ENCODE measurements at regions not wholly inside any gene's neighbourhood (a gene's known extent, or its start where the extent isn't known, plus 50 kb on each side); places are given as distances from the start of the nearest gene placed in this dataset.

- ChIA-PET CTCF (ENCODE audit: partially characterized antibody) (interaction anchor here (0.9 to 1.4 kb wide), 2 partner anchors 47 to 65 kb away, joined by 3 read pairs; no protein-coding TSS in a partner anchor), POLR2A (ENCODE audit: partially characterized antibody) (interaction anchor here (1.1 kb wide), 1 partner anchor 206 kb away, joined by 3 read pairs; no protein-coding TSS in a partner anchor)
- Histone ChIP-seq H3K4me1 (replicated peaks in 1 of 4; ENCODE audit: control insufficient read depth in 3 of 4, insufficient read depth in 4 of 4, low read length in 3 of 4) (no peaks in the 10 kb centered on the region), H3K79me1 (ENCODE audit: low read depth, low read length) (no peaks in the 10 kb centered on the region), H3K4ac (replicated peaks; ENCODE audit: insufficient read length, low read depth, low read length) (no peak overlapping the region), H2BK120ac (replicated peaks; ENCODE audit: low read depth, low read length) (no peak overlapping the region), H4K20me1 (replicated peaks in 1 of 2; ENCODE audit: control insufficient read depth in 1 of 2, insufficient read depth in 2 of 2, low read length in 2 of 2) (no peaks in the 10 kb centered on the region), H4K5ac (ENCODE audit: insufficient read length, low read depth, low read length) (no peak overlapping the region), H4K91ac (replicated peaks; ENCODE audit: insufficient read length, low read length) (no peak overlapping the region), H3K14ac (ENCODE audit: insufficient read length) (no peak overlapping the region), H2BK15ac (ENCODE audit: low read length) (no peak overlapping the region), H3K23ac (ENCODE audit: insufficient read length) (no peak overlapping the region), H3K9ac (replicated peaks in 1 of 4; ENCODE audit: extremely low read depth in 1 of 4, low read depth in 3 of 4, low read length in 3 of 4) (no peak overlapping the region), H3K4me2 (ENCODE audit: insufficient read depth in 1 of 2, low read depth in 2 of 2, low read length in 2 of 2) (no peak overlapping the region), H3K36me3 (ENCODE audit: control insufficient read depth in 2 of 4, insufficient read depth in 4 of 4, low read length in 3 of 4) (peaks cover 0 to 11% (median 3%) of the 10 kb centered on the region in 4 experiments; a peak in 4 of 8 replicates), H3K23me2 (ENCODE audit: low read depth, low read length) (no peaks in the 10 kb centered on the region; the same call in 1 of the 2 replicates), H2AK5ac (ENCODE audit: low read depth, low read length) (no peak overlapping the region), H2BK5ac (ENCODE audit: low read depth, low read length) (no peak overlapping the region), H3K18ac (ENCODE audit: extremely low read depth, low read length) (no peak overlapping the region), H2BK12ac (ENCODE audit: low read depth, low read length) (no peak overlapping the region), H3K4me3 (ENCODE audit: extremely low read depth in 1 of 4, insufficient read depth in 2 of 4, low read depth in 3 of 4, low read length in 4 of 4) (no peak overlapping the region), H3K56ac (replicated peaks; ENCODE audit: insufficient read length, low read depth, low read length) (no peak overlapping the region), H3K79me2 (ENCODE audit: control insufficient read depth in 1 of 2, insufficient read depth in 2 of 2, low read length in 2 of 2) (no peaks in the 10 kb centered on the region), H2AFZ (ENCODE audit: low read length) (no peak overlapping the region), H2BK20ac (ENCODE audit: low read length) (no peak overlapping the region), H3K27ac (ENCODE audit: low read depth, low read length) (no peak overlapping the region), H3K9me3 (ENCODE audit: insufficient read depth in 2 of 2, low read depth in 1 of 2, low read length in 1 of 2) (no peaks in the 10 kb centered on the region), H3K27me3 (replicated peaks in 1 of 4; ENCODE audit: control insufficient read depth in 3 of 4, extremely low read depth in 1 of 4, insufficient read depth in 3 of 4, low read length in 3 of 4) (no peaks in the 10 kb centered on the region; a peak in 1 of 7 replicates), H4K8ac (ENCODE audit: extremely low read depth, insufficient read depth, low read length) (no peak overlapping the region)
- FAIRE-seq (no peak), DNase-seq (ENCODE audit: low read depth in 1 of 2, low spot score in 2 of 2) (no peak)
- TF ChIP-seq TAF1 (IDR thresholded peaks at IDR 0.05; ENCODE audit: low read depth, low read length), result no peak
- TF ChIP-seq TEAD4 (IDR thresholded peaks at IDR 0.05; ENCODE audit: low read depth, low read length), result no peak
- no peak for TF ChIP-seq HDAC2 (IDR thresholded peaks at IDR 0.05; ENCODE audit: borderline replicate concordance in 1 of 2, low read depth in 2 of 2, low read length in 2 of 2)
- TF ChIP-seq POLR2AphosphoS5 (IDR thresholded peaks at IDR 0.05; ENCODE audit: low read depth, low read length), result no peak
- TF ChIP-seq CREB1 (IDR thresholded peaks at IDR 0.05), result no peak
- TF ChIP-seq SIX5 (IDR thresholded peaks at IDR 0.05; ENCODE audit: low read depth, low read length), result no peak
- no peak for TF ChIP-seq RNF2 (IDR thresholded peaks at IDR 0.05; ENCODE audit: borderline replicate concordance, low read depth, low read length, missing control alignments, poor library complexity, severe bottlenecking)
- TF ChIP-seq TCF12 (IDR thresholded peaks at IDR 0.05; ENCODE audit: low read depth, low read length), result no peak
- TF ChIP-seq POLR2A (IDR thresholded peaks at IDR 0.05; ENCODE audit: control extremely low read depth in 1 of 2, low read depth in 2 of 2, low read length in 2 of 2), result no peak
- TF ChIP-seq RXRA (IDR thresholded peaks at IDR 0.05; ENCODE audit: insufficient read depth, low read depth, low read length), result no peak
- 91% methylated on average over 3 of the region's 3 CpGs; no CpG with 5 or more reads in 1 of the 2 experiments for WGBS, 2 experiments (ENCODE audit: extremely low coverage in 1 of 2, insufficient coverage in 1 of 2, insufficient read length in 1 of 2, insufficient replicate concordance in 2 of 2, low coverage in 1 of 2, low lambda C conversion rate in 2 of 2, missing lambda C conversion rate in 1 of 2)
These were observed 63.5 kb upstream of the ZNF746 start for GRCh38 chr7:149561072-149561471.

Data from H1 (cell line).